ENCODE measurements at regions not wholly inside any gene's neighbourhood (a gene's known extent, or its start where the extent isn't known, plus 50 kb on each side); places are given as distances from the start of the nearest gene placed in this dataset.

- no peak overlapping the region for H2BK15ac ChIP-seq (replicated peaks; ENCODE audit: low read depth)
- no peak overlapping the region for H4K5ac ChIP-seq (ENCODE audit: low read length)
- H2BK120ac ChIP-seq (ENCODE audit: low read depth, low read length), result no peak overlapping the region
- H4K8ac ChIP-seq (ENCODE audit: low read depth, low read length), result no peak overlapping the region
- H3K4ac ChIP-seq (ENCODE audit: low read depth, low read length), result no peak overlapping the region
- no peak overlapping the region for H3K9ac ChIP-seq (ENCODE audit: low read length)
- H3K56ac ChIP-seq (ENCODE audit: low read length), result no peak overlapping the region
- H2BK5ac ChIP-seq (ENCODE audit: low read length), result no peak overlapping the region
- H3K79me1 ChIP-seq (ENCODE audit: low read length), result no peaks in the 10 kb centered on the region
- H3K18ac ChIP-seq (ENCODE audit: low read length), result no peak overlapping the region
- no peak overlapping the region for H3K23ac ChIP-seq (ENCODE audit: low read length)
- H3K27ac ChIP-seq (ENCODE audit: low read depth, low read length), result no peak overlapping the region
- H3K27me3 ChIP-seq (ENCODE audit: insufficient read depth, low read length, poor library complexity), result no peaks in the 10 kb centered on the region
- no peaks in the 10 kb centered on the region for H3K36me3 ChIP-seq (ENCODE audit: control insufficient read depth, insufficient read depth, low read length)
- peak; percentile 37 for DNase-seq
- H3K79me2 ChIP-seq (ENCODE audit: control insufficient read depth, insufficient read depth, low read length), result no peaks in the 10 kb centered on the region
- no CpG with 5 or more reads among the region's 1 CpG for WGBS (ENCODE audit: extremely low coverage, insufficient coverage, low lambda C conversion rate)
- no peaks in the 10 kb centered on the region for H3K4me1 ChIP-seq (ENCODE audit: control insufficient read depth, low read depth, low read length)
- no peak overlapping the region for H3K4me2 ChIP-seq (ENCODE audit: low read length)
- H3K4me3 ChIP-seq (ENCODE audit: low read length), result no peak overlapping the region
- H2AK5ac ChIP-seq (ENCODE audit: low read length), result no peak overlapping the region
Observed at GRCh38 chr4:130524057-130524456, 1428.1 kb downstream of the C4orf33 start.

GRCh38 chr4:130530505-130530904 is 1434.6 kb downstream of the C4orf33 start:
- WGBS (ENCODE audit: extremely low coverage, insufficient coverage, low lambda C conversion rate), result 100% methylated on average over 1 of the region's 5 CpGs
- H3K36me3 ChIP-seq (ENCODE audit: control insufficient read depth, insufficient read depth, low read length), result no peaks in the 10 kb centered on the region
- no peak overlapping the region for H3K18ac ChIP-seq (ENCODE audit: low read length)

GRCh38 chr4:130534651-130535050 is 1438.7 kb downstream of the C4orf33 start:
- Histone ChIP-seq H2AK5ac (ENCODE audit: low read length) (no peak overlapping the region), H3K23ac (ENCODE audit: low read length) (no peak overlapping the region), H3K18ac (ENCODE audit: low read length) (no peak overlapping the region), H3K4me1 (ENCODE audit: control insufficient read depth, low read depth, low read length) (no peaks in the 10 kb centered on the region), H3K4me3 (ENCODE audit: low read length) (no peak overlapping the region), H3K9ac (ENCODE audit: low read length) (no peak overlapping the region), H3K56ac (ENCODE audit: low read length) (no peak overlapping the region), H3K4me2 (ENCODE audit: low read length) (no peak overlapping the region), H4K5ac (ENCODE audit: low read length) (no peak overlapping the region), H3K27me3 (ENCODE audit: insufficient read depth, low read length, poor library complexity) (no peaks in the 10 kb centered on the region), H2BK120ac (ENCODE audit: low read depth, low read length) (no peak overlapping the region), H2BK15ac (replicated peaks; ENCODE audit: low read depth) (no peak overlapping the region), H3K79me1 (ENCODE audit: low read length) (no peaks in the 10 kb centered on the region), H3K4ac (ENCODE audit: low read depth, low read length) (no peak overlapping the region), H2BK5ac (ENCODE audit: low read length) (no peak overlapping the region), H3K79me2 (ENCODE audit: control insufficient read depth, insufficient read depth, low read length) (no peaks in the 10 kb centered on the region), H4K8ac (ENCODE audit: low read depth, low read length) (no peak overlapping the region), H3K36me3 (ENCODE audit: control insufficient read depth, insufficient read depth, low read length) (no peaks in the 10 kb centered on the region), H3K27ac (ENCODE audit: low read depth, low read length) (no peak overlapping the region)
- no CpG with 5 or more reads among the region's 1 CpG for WGBS (ENCODE audit: extremely low coverage, insufficient coverage, low lambda C conversion rate)
- no peak for DNase-seq

More at GRCh38 chr4:130530505-130530904, 1434.6 kb downstream of the C4orf33 start:
- no peak overlapping the region for H2BK120ac ChIP-seq (ENCODE audit: low read depth, low read length)
- H2BK15ac ChIP-seq (replicated peaks; ENCODE audit: low read depth), result no peak overlapping the region
- no peak overlapping the region for H2BK5ac ChIP-seq (ENCODE audit: low read length)
- H4K5ac ChIP-seq (ENCODE audit: low read length), result no peak overlapping the region
- no peak overlapping the region for H3K9ac ChIP-seq (ENCODE audit: low read length)
- no peaks in the 10 kb centered on the region for H3K79me1 ChIP-seq (ENCODE audit: low read length)
- H3K4me2 ChIP-seq (ENCODE audit: low read length), result no peak overlapping the region
- no peak overlapping the region for H3K27ac ChIP-seq (ENCODE audit: low read depth, low read length)
- no peak overlapping the region for H3K23ac ChIP-seq (ENCODE audit: low read length)
- no peak overlapping the region for H3K4ac ChIP-seq (ENCODE audit: low read depth, low read length)
- no peak overlapping the region for H4K8ac ChIP-seq (ENCODE audit: low read depth, low read length)
- H3K27me3 ChIP-seq (ENCODE audit: insufficient read depth, low read length, poor library complexity), result no peaks in the 10 kb centered on the region
- H3K4me3 ChIP-seq (ENCODE audit: low read length), result no peak overlapping the region
- no peak for DNase-seq
- no peaks in the 10 kb centered on the region for H3K4me1 ChIP-seq (ENCODE audit: control insufficient read depth, low read depth, low read length)
- no peaks in the 10 kb centered on the region for H3K79me2 ChIP-seq (ENCODE audit: control insufficient read depth, insufficient read depth, low read length)
- H2AK5ac ChIP-seq (ENCODE audit: low read length), result no peak overlapping the region
- H3K56ac ChIP-seq (ENCODE audit: low read length), result no peak overlapping the region

- Histone ChIP-seq H3K18ac (ENCODE audit: low read length) (no peak overlapping the region), H4K8ac (ENCODE audit: low read depth, low read length) (no peak overlapping the region), H4K5ac (ENCODE audit: low read length) (no peak overlapping the region), H3K9ac (ENCODE audit: low read length) (no peak overlapping the region), H3K79me1 (ENCODE audit: low read length) (no peaks in the 10 kb centered on the region), H3K4me2 (ENCODE audit: low read length) (no peak overlapping the region), H3K56ac (ENCODE audit: low read length) (no peak overlapping the region), H2AK5ac (ENCODE audit: low read length) (no peak overlapping the region), H2BK120ac (ENCODE audit: low read depth, low read length) (no peak overlapping the region), H3K36me3 (ENCODE audit: control insufficient read depth, insufficient read depth, low read length) (no peaks in the 10 kb centered on the region), H2BK15ac (replicated peaks; ENCODE audit: low read depth) (no peak overlapping the region), H3K4me1 (ENCODE audit: control insufficient read depth, low read depth, low read length) (no peaks in the 10 kb centered on the region), H3K27ac (ENCODE audit: low read depth, low read length) (no peak overlapping the region), H3K4me3 (ENCODE audit: low read length) (no peak overlapping the region), H3K23ac (ENCODE audit: low read length) (no peak overlapping the region), H3K27me3 (ENCODE audit: insufficient read depth, low read length, poor library complexity) (no peaks in the 10 kb centered on the region), H3K4ac (ENCODE audit: low read depth, low read length) (no peak overlapping the region), H2BK5ac (ENCODE audit: low read length) (no peak overlapping the region), H3K79me2 (ENCODE audit: control insufficient read depth, insufficient read depth, low read length) (no peaks in the 10 kb centered on the region)
- no CpG with 5 or more reads among the region's 6 CpGs for WGBS (ENCODE audit: extremely low coverage, insufficient coverage, low lambda C conversion rate)
- no peak for DNase-seq
Observed at GRCh38 chr4:130542953-130543352, 1447.0 kb downstream of the C4orf33 start.

GRCh38 chr4:130545171-130545570 is 1449.2 kb downstream of the C4orf33 start:
- Histone ChIP-seq H2BK15ac (replicated peaks; ENCODE audit: low read depth) (no peak overlapping the region), H3K79me2 (ENCODE audit: control insufficient read depth, insufficient read depth, low read length) (no peaks in the 10 kb centered on the region), H2BK5ac (ENCODE audit: low read length) (no peak overlapping the region), H3K18ac (ENCODE audit: low read length) (no peak overlapping the region), H3K4ac (ENCODE audit: low read depth, low read length) (no peak overlapping the region), H2AK5ac (ENCODE audit: low read length) (no peak overlapping the region), H2BK120ac (ENCODE audit: low read depth, low read length) (no peak overlapping the region), H3K4me3 (ENCODE audit: low read length) (no peak overlapping the region), H3K4me1 (ENCODE audit: control insufficient read depth, low read depth, low read length) (no peaks in the 10 kb centered on the region), H3K9ac (ENCODE audit: low read length) (no peak overlapping the region), H3K56ac (ENCODE audit: low read length) (no peak overlapping the region), H4K5ac (ENCODE audit: low read length) (no peak overlapping the region), H3K79me1 (ENCODE audit: low read length) (no peaks in the 10 kb centered on the region), H3K23ac (ENCODE audit: low read length) (no peak overlapping the region), H3K36me3 (ENCODE audit: control insufficient read depth, insufficient read depth, low read length) (no peaks in the 10 kb centered on the region), H3K27me3 (ENCODE audit: insufficient read depth, low read length, poor library complexity) (no peaks in the 10 kb centered on the region), H3K4me2 (ENCODE audit: low read length) (no peak overlapping the region), H3K27ac (ENCODE audit: low read depth, low read length) (no peak overlapping the region), H4K8ac (ENCODE audit: low read depth, low read length) (no peak overlapping the region)
- DNase-seq, result peak; percentile 93
- no CpG with 5 or more reads among the region's 3 CpGs for WGBS (ENCODE audit: extremely low coverage, insufficient coverage, low lambda C conversion rate)

GRCh38 chr4:130545596-130545995 is 1449.6 kb downstream of the C4orf33 start:
- DNase-seq, result peak; percentile 33
- Histone ChIP-seq H3K56ac (ENCODE audit: low read length) (no peak overlapping the region), H3K23ac (ENCODE audit: low read length) (no peak overlapping the region), H3K18ac (ENCODE audit: low read length) (no peak overlapping the region), H3K27me3 (ENCODE audit: insufficient read depth, low read length, poor library complexity) (no peaks in the 10 kb centered on the region), H3K79me1 (ENCODE audit: low read length) (no peaks in the 10 kb centered on the region), H2BK15ac (replicated peaks; ENCODE audit: low read depth) (no peak overlapping the region), H3K4me3 (ENCODE audit: low read length) (no peak overlapping the region), H3K9ac (ENCODE audit: low read length) (no peak overlapping the region), H3K79me2 (ENCODE audit: control insufficient read depth, insufficient read depth, low read length) (no peaks in the 10 kb centered on the region), H4K5ac (ENCODE audit: low read length) (no peak overlapping the region), H4K8ac (ENCODE audit: low read depth, low read length) (no peak overlapping the region), H3K4ac (ENCODE audit: low read depth, low read length) (no peak overlapping the region), H3K4me2 (ENCODE audit: low read length) (no peak overlapping the region), H2BK120ac (ENCODE audit: low read depth, low read length) (no peak overlapping the region), H3K36me3 (ENCODE audit: control insufficient read depth, insufficient read depth, low read length) (no peaks in the 10 kb centered on the region), H3K4me1 (ENCODE audit: control insufficient read depth, low read depth, low read length) (no peaks in the 10 kb centered on the region), H3K27ac (ENCODE audit: low read depth, low read length) (no peak overlapping the region), H2AK5ac (ENCODE audit: low read length) (no peak overlapping the region), H2BK5ac (ENCODE audit: low read length) (no peak overlapping the region)
- no CpG with 5 or more reads among the region's 2 CpGs for WGBS (ENCODE audit: extremely low coverage, insufficient coverage, low lambda C conversion rate)
